DOHH2 (cell line): ENCODE measurements at regions not wholly inside any gene's neighbourhood (a gene's known extent, or its start where the extent isn't known, plus 50 kb on each side); places are given as distances from the start of the nearest gene placed in this dataset.

ENCODE experiments used
- H3F3A ChIP-seq: fragments of 200-600 bp; sonication (generic), shearing (Covaris generic); 2 replicates; pipeline ENCODE4 v1.6.0; 2016; ENCODE audit warnings: antibody characterized with exemption, mild to moderate bottlenecking; ENCODE audit not compliant: control insufficient read depth, insufficient read depth
- H3K27ac ChIP-seq: fragments of 200-600 bp; sonication (generic); 2 replicates; pipeline ENCODE4 v1.5.1; 2014; ENCODE audit warnings: low read depth, mild to moderate bottlenecking, low read length, moderate library complexity
- H3K27me3 ChIP-seq: fragments of 200-600 bp; sonication (generic); 2 replicates; pipeline ENCODE4 v1.6.1; 2014; ENCODE audit warnings: mild to moderate bottlenecking, low read length, mixed read lengths; ENCODE audit not compliant: control insufficient read depth
- H3K36me3 ChIP-seq: fragments of 200-600 bp; sonication (generic); 2 replicates; pipeline ENCODE4 v1.6.1; 2014; ENCODE audit warnings: mild to moderate bottlenecking, low read length, moderate library complexity, mixed read lengths; ENCODE audit not compliant: control insufficient read depth
- H3K4me1 ChIP-seq: fragments of 200-600 bp; sonication (generic); 2 replicates; pipeline ENCODE4 v1.6.1; 2014; ENCODE audit warnings: mild to moderate bottlenecking, low read length, mixed read lengths; ENCODE audit not compliant: control insufficient read depth
- H3K4me2 ChIP-seq: fragments of 200-600 bp; sonication (generic); 2 replicates; pipeline ENCODE4 v1.6.0; 2014; ENCODE audit warnings: mild to moderate bottlenecking, low read length, moderate library complexity
- H3K4me3 ChIP-seq: fragments of 200-600 bp; sonication (generic); 2 replicates; pipeline ENCODE4 v1.5.1; 2014; ENCODE audit warnings: mild to moderate bottlenecking, low read length, mixed read lengths
- H3K79me2 ChIP-seq: fragments of 200-600 bp; sonication (generic); 2 replicates; pipeline ENCODE4 v1.6.1; 2014; ENCODE audit warnings: mild to moderate bottlenecking, low read length, mixed read lengths; ENCODE audit not compliant: control insufficient read depth
- H3K9me2 ChIP-seq: fragments of 200-600 bp; sonication (generic); replicated peaks from 2 replicates; pipeline ENCODE4 v1.6.1; 2014; ENCODE audit warnings: mild to moderate bottlenecking, low read length, mixed read lengths; ENCODE audit not compliant: control insufficient read depth
- H3K9me3 ChIP-seq: fragments of 200-600 bp; sonication (generic); 2 replicates; pipeline ENCODE4 v1.6.1; 2014; ENCODE audit warnings: antibody characterized with exemption, low read length, mixed read lengths; ENCODE audit not compliant: control insufficient read depth, insufficient read depth
- H4K20me1 ChIP-seq: fragments of 200-600 bp; sonication (generic); 2 replicates; pipeline ENCODE4 v1.6.0; 2014; ENCODE audit warnings: low read depth, mild to moderate bottlenecking, antibody characterized with exemption, low read length, moderate library complexity; ENCODE audit not compliant: control insufficient read depth, insufficient read depth
- CTCF ChIP-seq: fragments of 200-600 bp; sonication (generic); IDR thresholded peaks from one replicate; pipeline ENCODE4 v1.5.1; 2014; ENCODE audit warnings: antibody characterized with exemption, mild to moderate bottlenecking, low read depth, low read length; ENCODE audit not compliant: poor library complexity, severe bottlenecking
- EZH2phosphoT487 ChIP-seq: fragments of 200-600 bp; sonication (generic); IDR thresholded peaks from 2 replicates; pipeline ENCODE4 v1.6.1; 2017; ENCODE audit warnings: borderline replicate concordance, mild to moderate bottlenecking, antibody characterized with exemption, low read length, moderate library complexity, mixed read lengths

- Histone ChIP-seq H3K4me3 (no peak overlapping the region), H3K79me2 (no peaks in the 10 kb centered on the region), H3K4me2 (no peak overlapping the region), H3K9me3 (no peaks in the 10 kb centered on the region), H3K27me3 (no peaks in the 10 kb centered on the region), H3K4me1 (no peaks in the 10 kb centered on the region), H4K20me1 (no peaks in the 10 kb centered on the region), H3K27ac (no peak overlapping the region), H3K9me2 (no peaks in the 10 kb centered on the region), H3F3A (no peaks in the 10 kb centered on the region), H3K36me3 (no peaks in the 10 kb centered on the region)
- TF ChIP-seq CTCF: no peak
- no peak for TF ChIP-seq EZH2phosphoT487
Measured at GRCh38 chr12:105860561-105861207, 278.1 kb downstream of the NUAK1 start.

GRCh38 chr12:105861227-105861626 lies 277.5 kb downstream of the NUAK1 start:
- no peak overlapping the region for H3K4me3 ChIP-seq
- H3F3A ChIP-seq: no peaks in the 10 kb centered on the region
- no peaks in the 10 kb centered on the region for H4K20me1 ChIP-seq
- H3K36me3 ChIP-seq: no peaks in the 10 kb centered on the region
- H3K9me2 ChIP-seq: no peaks in the 10 kb centered on the region
- no peaks in the 10 kb centered on the region for H3K27me3 ChIP-seq
- H3K27ac ChIP-seq: no peak overlapping the region
- no peak overlapping the region for H3K4me2 ChIP-seq
- TF ChIP-seq EZH2phosphoT487: no peak
- no peak for TF ChIP-seq CTCF
- H3K9me3 ChIP-seq: no peaks in the 10 kb centered on the region
- no peaks in the 10 kb centered on the region for H3K4me1 ChIP-seq
- H3K79me2 ChIP-seq: no peaks in the 10 kb centered on the region

GRCh38 chr12:105862163-105862821 lies 276.5 kb downstream of the NUAK1 start:
- H3F3A ChIP-seq: no peaks in the 10 kb centered on the region
- no peaks in the 10 kb centered on the region for H3K36me3 ChIP-seq
- no peaks in the 10 kb centered on the region for H4K20me1 ChIP-seq
- no peaks in the 10 kb centered on the region for H3K4me1 ChIP-seq
- no peaks in the 10 kb centered on the region for H3K27me3 ChIP-seq
- no peak overlapping the region for H3K4me3 ChIP-seq
- no peaks in the 10 kb centered on the region for H3K79me2 ChIP-seq
- TF ChIP-seq EZH2phosphoT487: no peak
- TF ChIP-seq CTCF: no peak
- no peak overlapping the region for H3K27ac ChIP-seq
- no peak overlapping the region for H3K4me2 ChIP-seq
- no peaks in the 10 kb centered on the region for H3K9me2 ChIP-seq
- H3K9me3 ChIP-seq: no peaks in the 10 kb centered on the region
